ENCODE measurements at regions not wholly inside any gene's neighbourhood (a gene's known extent, or its start where the extent isn't known, plus 50 kb on each side); places are given as distances from the start of the nearest gene placed in this dataset.
"Not testable (repeated sequence)": the region's sequence is repeated elsewhere in the genome, so short reads cannot be mapped to it uniquely, and the experiment has no call there.

GRCh38 chr2:8249769-8250168 lies 432.1 kb upstream of the ID2 start:
- Histone ChIP-seq H4K20me1 (ENCODE audit: insufficient read depth) (no peaks in the 10 kb centered on the region), H2AFZ (ENCODE audit: low read depth, low read length) (no peak overlapping the region), H3K27me3 (ENCODE audit: insufficient read depth, low read depth, low read length) (no peaks in the 10 kb centered on the region), H3K79me2 (replicated peaks; ENCODE audit: insufficient read depth, low read length) (no peaks in the 10 kb centered on the region), H3F3A (ENCODE audit: insufficient read depth, low read length, poor library complexity, severe bottlenecking) (no peaks in the 10 kb centered on the region), H3K4me3 (ENCODE audit: low read length) (no peak overlapping the region), H3K9me3 (ENCODE audit: low read length) (no peaks in the 10 kb centered on the region), H3K9me2 (ENCODE audit: insufficient read depth, low read length) (no peaks in the 10 kb centered on the region), H3K4me2 (ENCODE audit: low read length) (no peak overlapping the region), H3K9ac (ENCODE audit: low read length) (no peak overlapping the region), H3K36me3 (ENCODE audit: insufficient read depth, low read length) (no peaks in the 10 kb centered on the region), H3K27ac (ENCODE audit: low read length) (no peak overlapping the region)
- TF ChIP-seq TAF1 (IDR thresholded peaks at IDR 0.05; ENCODE audit: low read depth) (no peak), EZH2 (IDR thresholded peaks at IDR 0.05; ENCODE audit: borderline replicate concordance, insufficient read depth, low read length, poor library complexity, severe bottlenecking) (no peak), RAD21 (conservative IDR thresholded peaks at IDR 0.05) (no peak), CTCF (IDR thresholded peaks at IDR 0.05; ENCODE audit: poor library complexity, severe bottlenecking) (no peak)
- TF ChIP-seq, protein P1, sequence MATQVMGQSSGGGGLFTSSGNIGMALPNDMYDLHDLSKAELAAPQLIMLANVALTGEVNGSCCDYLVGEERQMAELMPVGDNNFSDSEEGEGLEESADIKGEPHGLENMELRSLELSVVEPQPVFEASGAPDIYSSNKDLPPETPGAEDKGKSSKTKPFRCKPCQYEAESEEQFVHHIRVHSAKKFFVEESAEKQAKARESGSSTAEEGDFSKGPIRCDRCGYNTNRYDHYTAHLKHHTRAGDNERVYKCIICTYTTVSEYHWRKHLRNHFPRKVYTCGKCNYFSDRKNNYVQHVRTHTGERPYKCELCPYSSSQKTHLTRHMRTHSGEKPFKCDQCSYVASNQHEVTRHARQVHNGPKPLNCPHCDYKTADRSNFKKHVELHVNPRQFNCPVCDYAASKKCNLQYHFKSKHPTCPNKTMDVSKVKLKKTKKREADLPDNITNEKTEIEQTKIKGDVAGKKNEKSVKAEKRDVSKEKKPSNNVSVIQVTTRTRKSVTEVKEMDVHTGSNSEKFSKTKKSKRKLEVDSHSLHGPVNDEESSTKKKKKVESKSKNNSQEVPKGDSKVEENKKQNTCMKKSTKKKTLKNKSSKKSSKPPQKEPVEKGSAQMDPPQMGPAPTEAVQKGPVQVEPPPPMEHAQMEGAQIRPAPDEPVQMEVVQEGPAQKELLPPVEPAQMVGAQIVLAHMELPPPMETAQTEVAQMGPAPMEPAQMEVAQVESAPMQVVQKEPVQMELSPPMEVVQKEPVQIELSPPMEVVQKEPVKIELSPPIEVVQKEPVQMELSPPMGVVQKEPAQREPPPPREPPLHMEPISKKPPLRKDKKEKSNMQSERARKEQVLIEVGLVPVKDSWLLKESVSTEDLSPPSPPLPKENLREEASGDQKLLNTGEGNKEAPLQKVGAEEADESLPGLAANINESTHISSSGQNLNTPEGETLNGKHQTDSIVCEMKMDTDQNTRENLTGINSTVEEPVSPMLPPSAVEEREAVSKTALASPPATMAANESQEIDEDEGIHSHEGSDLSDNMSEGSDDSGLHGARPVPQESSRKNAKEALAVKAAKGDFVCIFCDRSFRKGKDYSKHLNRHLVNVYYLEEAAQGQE (IDR thresholded peaks at IDR 0.05; ENCODE audit: borderline replicate concordance), result no peak

DNA sequence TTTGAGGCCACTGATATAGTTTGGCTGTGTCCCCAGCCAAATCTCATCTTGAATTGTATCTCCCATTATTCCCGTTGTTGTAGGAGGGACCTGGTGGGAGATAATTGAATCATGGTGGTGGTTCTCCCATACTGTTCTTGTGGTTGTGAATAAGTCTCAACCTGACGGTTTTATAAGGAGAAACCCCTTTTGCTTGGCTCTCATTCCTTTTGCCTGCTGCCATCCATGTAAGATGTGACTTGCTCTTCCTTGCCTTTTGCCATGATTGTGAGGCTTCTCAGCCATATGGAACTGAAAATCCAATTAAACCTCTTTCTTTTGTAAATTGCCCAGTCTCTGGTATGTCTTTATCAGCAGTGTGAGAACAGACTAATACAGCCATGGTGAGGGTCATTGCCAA lies 431.6 kb upstream of the ID2 start:
- not testable (repeated sequence) for H3K27ac ChIP-seq (ENCODE audit: low read length); H3K27me3 ChIP-seq (ENCODE audit: insufficient read depth, low read depth, low read length); H4K20me1 ChIP-seq (ENCODE audit: insufficient read depth); H3K4me2 ChIP-seq (ENCODE audit: low read length); H3F3A ChIP-seq (ENCODE audit: insufficient read depth, low read length, poor library complexity, severe bottlenecking); H3K4me3 ChIP-seq (ENCODE audit: low read length); H3K9me2 ChIP-seq (ENCODE audit: insufficient read depth, low read length); H3K36me3 ChIP-seq (ENCODE audit: insufficient read depth, low read length); H3K79me2 ChIP-seq (replicated peaks; ENCODE audit: insufficient read depth, low read length); H3K9ac ChIP-seq (ENCODE audit: low read length); H2AFZ ChIP-seq (ENCODE audit: low read depth, low read length); H3K9me3 ChIP-seq (ENCODE audit: low read length)

DNA sequence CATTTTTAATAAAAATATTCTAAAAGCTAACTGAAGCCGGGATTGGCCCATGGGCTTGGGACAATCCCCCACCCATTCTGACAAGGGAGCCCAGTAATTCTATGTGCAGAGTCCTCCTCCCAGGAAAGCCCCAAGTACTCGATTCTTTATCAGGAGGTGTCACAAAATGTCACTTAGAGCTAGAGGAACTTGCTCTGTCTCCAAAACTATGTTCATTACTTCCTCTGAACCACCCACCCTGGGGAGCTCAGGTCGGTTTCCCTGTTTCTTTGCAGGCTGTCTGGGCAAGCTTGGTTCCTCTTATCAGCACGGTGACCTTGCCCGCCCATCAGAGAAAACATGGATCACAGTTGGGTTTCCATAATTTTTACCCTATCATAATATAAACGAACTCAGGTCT lies 430.6 kb upstream of the ID2 start:
- Histone ChIP-seq H2AFZ (ENCODE audit: low read depth, low read length) (no peak overlapping the region), H3K79me2 (replicated peaks; ENCODE audit: insufficient read depth, low read length) (no peaks in the 10 kb centered on the region), H3K36me3 (ENCODE audit: insufficient read depth, low read length) (no peaks in the 10 kb centered on the region), H4K20me1 (ENCODE audit: insufficient read depth) (no peaks in the 10 kb centered on the region), H3K9me2 (ENCODE audit: insufficient read depth, low read length) (no peaks in the 10 kb centered on the region), H3K27ac (ENCODE audit: low read length) (no peak overlapping the region), H3F3A (ENCODE audit: insufficient read depth, low read length, poor library complexity, severe bottlenecking) (no peaks in the 10 kb centered on the region), H3K4me3 (ENCODE audit: low read length) (no peak overlapping the region), H3K9me3 (ENCODE audit: low read length) (no peaks in the 10 kb centered on the region), H3K9ac (ENCODE audit: low read length) (no peak overlapping the region), H3K27me3 (ENCODE audit: insufficient read depth, low read depth, low read length) (no peaks in the 10 kb centered on the region), H3K4me2 (ENCODE audit: low read length) (no peak overlapping the region)
- TF ChIP-seq TAF1 (IDR thresholded peaks at IDR 0.05; ENCODE audit: low read depth) (no peak), SMC3 (conservative IDR thresholded peaks at IDR 0.05; ENCODE audit: poor library complexity) (no peak), MXI1 (conservative IDR thresholded peaks at IDR 0.05; ENCODE audit: poor library complexity, severe bottlenecking) (no peak), EP300 (conservative IDR thresholded peaks at IDR 0.05; ENCODE audit: poor library complexity, severe bottlenecking) (no peak), CTCF (IDR thresholded peaks at IDR 0.05; ENCODE audit: poor library complexity, severe bottlenecking) (no peak)
- TF ChIP-seq, protein P1 (IDR thresholded peaks at IDR 0.05; ENCODE audit: borderline replicate concordance), result no peak

All from neural cell (in vitro differentiated cells).